GM12872 (cell line): ENCODE measurements at regions not wholly inside any gene's neighbourhood (a gene's known extent, or its start where the extent isn't known, plus 50 kb on each side); places are given as distances from the start of the nearest gene placed in this dataset.

Experiments used
- TF ChIP-seq, protein P1 (sequence below): IDR thresholded peaks from 3 replicates; pipeline ENCODE4 v1.5.1; 2011; ENCODE audit warnings: low read depth, mild to moderate bottlenecking, low read length, moderate library complexity; ENCODE audit not compliant: insufficient read depth

DNA sequence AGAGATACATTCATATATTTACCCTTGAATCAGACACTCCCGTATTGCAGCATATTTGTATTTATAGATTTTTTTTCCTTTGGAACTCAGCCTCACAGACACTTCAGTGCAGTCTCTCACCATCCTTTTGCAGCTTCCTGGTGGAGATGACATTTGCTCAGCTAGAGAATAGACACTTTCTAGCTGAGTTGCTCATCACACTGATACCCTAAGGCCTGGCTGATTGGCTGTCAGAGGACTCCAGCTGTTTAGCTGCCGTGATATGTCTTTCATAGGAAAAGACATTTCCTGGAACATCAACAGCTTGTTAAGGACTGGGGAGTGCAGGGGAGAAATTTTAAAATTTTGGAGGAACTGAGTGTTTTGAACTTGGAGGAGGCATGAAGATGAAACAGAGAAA, 429.6 kb downstream of the SMARCA1 start:
- TF ChIP-seq, protein P1, sequence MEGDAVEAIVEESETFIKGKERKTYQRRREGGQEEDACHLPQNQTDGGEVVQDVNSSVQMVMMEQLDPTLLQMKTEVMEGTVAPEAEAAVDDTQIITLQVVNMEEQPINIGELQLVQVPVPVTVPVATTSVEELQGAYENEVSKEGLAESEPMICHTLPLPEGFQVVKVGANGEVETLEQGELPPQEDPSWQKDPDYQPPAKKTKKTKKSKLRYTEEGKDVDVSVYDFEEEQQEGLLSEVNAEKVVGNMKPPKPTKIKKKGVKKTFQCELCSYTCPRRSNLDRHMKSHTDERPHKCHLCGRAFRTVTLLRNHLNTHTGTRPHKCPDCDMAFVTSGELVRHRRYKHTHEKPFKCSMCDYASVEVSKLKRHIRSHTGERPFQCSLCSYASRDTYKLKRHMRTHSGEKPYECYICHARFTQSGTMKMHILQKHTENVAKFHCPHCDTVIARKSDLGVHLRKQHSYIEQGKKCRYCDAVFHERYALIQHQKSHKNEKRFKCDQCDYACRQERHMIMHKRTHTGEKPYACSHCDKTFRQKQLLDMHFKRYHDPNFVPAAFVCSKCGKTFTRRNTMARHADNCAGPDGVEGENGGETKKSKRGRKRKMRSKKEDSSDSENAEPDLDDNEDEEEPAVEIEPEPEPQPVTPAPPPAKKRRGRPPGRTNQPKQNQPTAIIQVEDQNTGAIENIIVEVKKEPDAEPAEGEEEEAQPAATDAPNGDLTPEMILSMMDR, result no peak

DNA sequence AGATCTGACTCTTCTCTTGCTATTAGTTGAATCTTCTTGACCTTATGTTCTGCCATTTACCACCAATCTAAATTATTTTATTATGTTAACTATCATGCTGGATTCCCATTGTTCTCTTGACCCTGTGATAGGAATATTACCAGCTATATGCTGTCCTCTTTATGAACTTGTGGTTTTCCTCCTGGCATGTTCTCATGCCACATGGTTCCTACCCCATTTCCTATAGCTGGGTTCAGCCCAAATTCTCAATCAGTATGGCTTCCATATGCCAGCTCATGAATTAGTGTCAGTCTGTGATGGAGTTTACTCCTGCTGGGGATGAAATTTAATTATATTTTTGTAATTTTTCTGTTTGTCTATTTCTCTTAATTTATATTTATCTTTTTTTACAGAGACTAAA, 430.5 kb downstream of the SMARCA1 start:
- TF ChIP-seq, protein P1, result no peak

DNA sequence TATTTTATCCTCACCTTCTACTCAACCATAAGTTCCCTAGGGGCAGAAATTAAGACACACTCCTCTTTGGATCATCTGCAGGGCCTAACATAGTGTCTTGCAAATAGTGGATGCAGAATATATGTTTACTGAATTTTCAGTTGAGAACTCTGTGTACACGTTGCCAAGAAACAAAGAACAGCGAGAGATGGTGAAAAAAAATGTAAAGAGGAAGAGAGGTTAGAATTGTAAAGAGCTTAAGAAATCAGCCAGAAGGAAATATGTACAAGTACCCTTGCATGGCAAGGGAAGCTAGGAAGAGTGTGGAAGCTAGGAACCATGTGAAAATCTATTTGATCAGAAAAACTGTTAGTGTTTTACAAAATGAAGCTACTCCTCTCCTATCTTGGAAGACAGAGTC, 431.0 kb downstream of the SMARCA1 start:
- TF ChIP-seq, protein P1, result no peak

DNA sequence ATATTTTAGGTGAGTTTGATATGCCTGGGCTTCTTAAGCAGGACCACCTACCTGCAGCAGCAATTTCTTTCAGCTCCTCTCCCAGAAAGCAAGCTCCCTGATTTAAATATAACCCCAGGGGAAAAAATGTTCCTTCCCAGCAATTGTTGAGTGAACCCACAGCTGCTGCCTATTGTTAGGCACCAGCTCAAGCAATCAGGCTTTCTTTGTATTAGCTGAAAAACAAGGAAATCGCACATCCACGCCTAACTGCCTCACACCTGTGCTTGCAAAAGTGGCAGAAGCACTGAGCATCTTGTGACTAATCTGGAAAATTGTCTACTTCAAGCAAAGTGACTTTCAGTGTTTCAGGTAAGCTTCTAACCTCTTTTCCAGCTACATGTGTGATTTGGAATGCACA, 432.2 kb downstream of the SMARCA1 start:
- TF ChIP-seq, protein P1, result no peak

- TF ChIP-seq, protein P1, result no peak
Observed at GRCh38 chrX:129086802-129087201, 436.5 kb downstream of the SMARCA1 start.

- TF ChIP-seq, protein P1, result no peak
Observed at GRCh38 chrX:129077424-129078170, 445.7 kb downstream of the SMARCA1 start.

DNA sequence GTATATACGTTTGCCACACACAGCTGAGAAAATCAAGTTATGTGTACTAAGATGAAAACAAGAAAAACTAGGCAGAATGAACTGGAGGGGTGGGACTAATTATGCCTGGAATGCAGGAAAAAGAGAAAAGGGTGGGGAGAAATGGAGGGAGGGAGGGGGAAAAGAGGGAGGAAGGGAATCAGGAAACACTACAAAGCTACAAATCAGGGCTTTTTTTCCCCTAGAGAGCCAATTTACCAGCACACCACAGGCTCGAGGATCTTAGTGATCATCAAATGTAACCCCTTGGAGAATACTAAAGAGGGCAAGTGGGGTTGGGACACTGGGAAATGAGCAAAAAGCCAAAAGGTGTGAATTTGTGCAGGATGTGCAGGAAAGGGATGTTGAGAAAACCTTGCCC, 451.9 kb downstream of the SMARCA1 start:
- TF ChIP-seq, protein P1, result no peak
